HepG2 (cell line): ENCODE measurements at regions not wholly inside any gene's neighbourhood (a gene's known extent, or its start where the extent isn't known, plus 50 kb on each side); places are given as distances from the start of the nearest gene placed in this dataset.
A peak's percentile ranks its signal among the peaks of the same experiment; 100 is the strongest.

Experiments used
- ATAC-seq: fragments of 200-7000 bp; cut with Tn5 transposase; 3 replicates; pipeline ENCODE4 v1.9.1; 2020; ENCODE audit warnings: mild to moderate bottlenecking, moderate library complexity
- BruUV-seq: library from RNA; stranded (reverse); fragments of 400-500 nt; replicated peaks from 2 replicates; lab custom pipeline; 2021; lab: Mats Ljungman, UMichigan
- CTCF ChIA-PET: fragments of 300-600 bp; formaldehyde crosslinking; extraction: SDS; loops from one replicate; lab custom pipeline; 2021; ENCODE audit warnings: low total read pairs, inconsistent platforms, low intra/inter-chr PET ratio; lab: Yijun Ruan, JAX
- POLR2A ChIA-PET: fragments of 350-600 bp; sonication (Branson Sonifier 250); formaldehyde crosslinking; loops from one replicate; lab custom pipeline; 2020; ENCODE audit warnings: antibody characterized with exemption, inconsistent platforms; lab: Yijun Ruan, JAX
- DNase-seq: peaks from one replicate; pipeline ENCODE4 v3.0.0-alpha.2; 2015; ENCODE audit warnings: low spot score
- FAIRE-seq: peaks from 3 replicates; lab custom pipeline; 2011; peaks lifted over from hg19 to GRCh38; lab: Jason Lieb, UNC
- H2AFZ ChIP-seq: one replicate; pipeline ENCODE4 v1.6.1; 2011; ENCODE audit warnings: low read length, inconsistent platforms
- H3K27ac ChIP-seq: fragments of 300-600 bp; 3 replicates; pipeline ENCODE4 v1.8.0; 2011; ENCODE audit warnings: mixed run types, mild to moderate bottlenecking, mixed read lengths, low read length, inconsistent platforms; ENCODE audit not compliant: insufficient read depth; ENCODE audit errors: extremely low read length
- H3K27me3 ChIP-seq, 2 experiments: fragments of 200-600 bp in 1 of 2; 2 replicates in 1 of 2; 3 replicates in 1 of 2; pipeline versions ENCODE4 v1.6.0 to v1.8.0; 2011; ENCODE audit warnings: low read length in 2 of 2, mild to moderate bottlenecking in 2 of 2, moderate library complexity in 2 of 2, inconsistent platforms in 1 of 2; ENCODE audit not compliant: insufficient read depth in 2 of 2, control insufficient read depth in 1 of 2
- H3K36me3 ChIP-seq, 2 experiments: fragments of 200-600 bp in 1 of 2; replicated peaks in 1 of 2; 2 replicates in 1 of 2; 3 replicates in 1 of 2; pipeline versions ENCODE4 v1.5.1 to v1.8.0; 2011; ENCODE audit warnings: low read length in 2 of 2, inconsistent platforms in 1 of 2; ENCODE audit not compliant: insufficient read depth in 2 of 2, control insufficient read depth in 1 of 2
- H3K4me1 ChIP-seq: 2 replicates; pipeline ENCODE4 v1.5.1; 2012; ENCODE audit warnings: low read length, inconsistent platforms; ENCODE audit not compliant: insufficient read depth
- H3K4me2 ChIP-seq: 2 replicates; pipeline ENCODE4 v1.6.0; 2011; ENCODE audit warnings: low read depth, low read length, inconsistent platforms
- H3K4me3 ChIP-seq, 3 experiments: fragments of 200-600 bp in 1 of 3; sonication (generic), shearing (Covaris generic) in 1 of 3; replicated peaks in 1 of 3; 2 replicates each; pipeline ENCODE4 v1.5.1; 2011 to 2016; ENCODE audit warnings: low read length in 3 of 3, inconsistent platforms in 2 of 3, low read depth in 2 of 3, mild to moderate bottlenecking in 2 of 3, control low read depth in 1 of 3, mixed read lengths in 1 of 3; ENCODE audit not compliant: insufficient read depth in 1 of 3
- H3K79me2 ChIP-seq: one replicate; pipeline ENCODE4 v1.6.1; 2011; ENCODE audit warnings: low read length, inconsistent platforms; ENCODE audit not compliant: insufficient read depth
- H3K9ac ChIP-seq: 2 replicates; pipeline ENCODE4 v1.6.0; 2011; ENCODE audit warnings: mild to moderate bottlenecking, low read depth, low read length, inconsistent platforms; ENCODE audit not compliant: insufficient read depth
- H3K9me3 ChIP-seq: 2 replicates; pipeline ENCODE4 v1.5.1; 2012; ENCODE audit warnings: mild to moderate bottlenecking, low read length
- H4K20me1 ChIP-seq: 2 replicates; pipeline ENCODE4 v1.6.0; 2011; ENCODE audit warnings: inconsistent platforms, mild to moderate bottlenecking, low read length, moderate library complexity; ENCODE audit not compliant: insufficient read depth
- CEBPZ ChIP-seq: IDR thresholded peaks from 2 replicates; pipeline ENCODE4 v1.6.1; 2012; ENCODE audit warnings: low read length, improper control_type of control experiment
- MLX ChIP-seq: IDR thresholded peaks from 2 replicates; pipeline ENCODE4 v1.6.1; 2016
- MNT ChIP-seq: fragments of 450-650 bp; IDR thresholded peaks from 2 replicates; pipeline ENCODE4 v1.6.1; 2016
- NFIB ChIP-seq: sonication (generic); formaldehyde crosslinking; IDR thresholded peaks from 2 replicates; pipeline ENCODE4 v1.9.0; 2021; ENCODE audit warnings: missing genetic modification reagents, mild to moderate bottlenecking, borderline replicate concordance
- SALL1 ChIP-seq: sonication (generic); formaldehyde crosslinking; IDR thresholded peaks from 2 replicates; pipeline ENCODE4 v1.8.0; 2022; ENCODE audit warnings: mild to moderate bottlenecking, missing genetic modification reagents
- STAT5B ChIP-seq: sonication (generic); formaldehyde crosslinking; IDR thresholded peaks from 2 replicates; pipeline ENCODE4 v1.4.0; 2020; ENCODE audit warnings: missing genetic modification reagents
- THAP9 ChIP-seq: sonication (generic); formaldehyde crosslinking; IDR thresholded peaks from 2 replicates; pipeline ENCODE4; 2020; ENCODE audit warnings: missing genetic modification reagents, mild to moderate bottlenecking, borderline replicate concordance
- TRIM24 ChIP-seq: sonication (generic); formaldehyde crosslinking; IDR thresholded peaks from 2 replicates; pipeline ENCODE4 v1.8.0; 2022; ENCODE audit warnings: mild to moderate bottlenecking, missing genetic modification reagents
- ZNF282 ChIP-seq: fragments of 450-650 bp; IDR thresholded peaks from 2 replicates; pipeline ENCODE4 v1.6.1; 2018; ENCODE audit not compliant: partially characterized antibody
- ZNF572 ChIP-seq: sonication (generic); formaldehyde crosslinking; IDR thresholded peaks from 2 replicates; pipeline ENCODE4 v1.5.1; 2020; ENCODE audit warnings: mild to moderate bottlenecking, missing genetic modification reagents
- ZNF7 ChIP-seq: IDR thresholded peaks from 2 replicates; pipeline ENCODE4 v1.6.1; 2016; ENCODE audit warnings: missing biosample characterization, missing genetic modification reagents
- WGBS: methylation state at CpG from one replicate; pipeline ENCODE4 v1.1.6; 2017; ENCODE audit warnings: low lambda C conversion rate; 5-methylcytosine and 5-hydroxymethylcytosine counted together
- in situ Hi-C: cut with HindIII; loops from 2 replicates; pipeline ENCODE4 v1.10.0; 2017; ENCODE audit warnings: low pct_unique_long_range_greater_than_20kb; ENCODE audit not compliant: extremely low pct_ligation_motif_present
- intact Hi-C: fragments of 100-400 bp; cut with micrococcal nuclease; formaldehyde crosslinking; loops from one replicate; pipeline ENCODE4 v1.10.0; 2022; ENCODE audit not compliant: unreplicated experiment

GRCh38 chr11:8828046-8828445 is 82.9 kb upstream of the AKIP1 start (continued):
- no peak for TF ChIP-seq SALL1 (CRISPR knock-in tag)

- CTCF ChIA-PET, result no interaction called here
- H3K9ac ChIP-seq, result no peak overlapping the region
- intact Hi-C loops (no loop called here), in situ Hi-C loops (no loop called here)
- peaks cover 1 to 3% of the 10 kb centered on the region in 2 experiments; a peak in 2 of 5 replicates for H3K27me3 ChIP-seq
- H4K20me1 ChIP-seq, result no peaks in the 10 kb centered on the region
- no peaks in the 10 kb centered on the region for H3K9me3 ChIP-seq
- H3K4me1 ChIP-seq, result peaks cover 22% of the 10 kb centered on the region
- no peak overlapping the region for H2AFZ ChIP-seq
- POLR2A ChIA-PET, result no interaction called here
- DNase-seq (no peak), FAIRE-seq (no peak), ATAC-seq (no peak)
- no peak overlapping the region for H3K4me2 ChIP-seq
- 63% methylated on average over 11 of the region's 11 CpGs for WGBS
- no TSS peak for BruUV-seq
- no peak overlapping the region for H3K27ac ChIP-seq
- H3K79me2 ChIP-seq, result no peaks in the 10 kb centered on the region
- H3K4me3 ChIP-seq, result no peak overlapping the region
- H3K36me3 ChIP-seq, result no peaks in the 10 kb centered on the region
- TF ChIP-seq TRIM24 (CRISPR knock-in tag), result no peak
- TF ChIP-seq ZNF7 (CRISPR knock-in tag), result no peak
- peak; percentile 50 for TF ChIP-seq ZNF282
- TF ChIP-seq STAT5B (CRISPR knock-in tag), result no peak
- no peak for TF ChIP-seq THAP9 (CRISPR knock-in tag)
- TF ChIP-seq MLX, result no peak
- no peak for TF ChIP-seq ZNF572
- TF ChIP-seq CEBPZ, result no peak
- TF ChIP-seq MNT, result peak; percentile 9; the same call in 1 of the 2 replicates
- no peak for TF ChIP-seq NFIB (CRISPR knock-in tag)
Observed at GRCh38 chr11:8828580-8829361, 82.2 kb upstream of the AKIP1 start.
